ENCODE measurements at regions not wholly inside any gene's neighbourhood (a gene's known extent, or its start where the extent isn't known, plus 50 kb on each side); places are given as distances from the start of the nearest gene placed in this dataset.

GRCh38 chr6:139625081-139625939 lies 250.9 kb upstream of the CITED2 start:
- Histone ChIP-seq H3K9me1 (ENCODE audit: control insufficient read depth, insufficient read depth, low read length) (no peaks in the 10 kb centered on the region), H3K4me3 (no peak overlapping the region), H3K9ac (ENCODE audit: insufficient read depth in 1 of 2, low read depth in 2 of 2, low read length in 2 of 2) (peak overlapping the region; percentile 53 to 64; a peak in 3 of 4 replicates), H3K27ac (ENCODE audit: extremely low read depth, low read depth, low read length) (peak overlapping the region; percentile 81), H3K79me2 (ENCODE audit: control insufficient read depth, insufficient read depth, low read length) (no peaks in the 10 kb centered on the region), H3K9me3 (replicated peaks; ENCODE audit: control insufficient read depth, insufficient read depth, low read depth, low read length) (no peaks in the 10 kb centered on the region), H2AFZ (ENCODE audit: low read depth, low read length) (peak overlapping the region; percentile 95), H3K4me2 (ENCODE audit: insufficient read depth, low read length) (peak overlapping the region; percentile 70), H3K27me3 (ENCODE audit: control insufficient read depth in 2 of 2, insufficient read depth in 2 of 2, low read length in 2 of 2) (no peaks in the 10 kb centered on the region), H3K36me3 (ENCODE audit: control insufficient read depth, insufficient read depth, low read length) (no peaks in the 10 kb centered on the region), H4K20me1 (replicated peaks; ENCODE audit: control insufficient read depth, insufficient read depth, low read length) (no peaks in the 10 kb centered on the region), H3K4me1 (replicated peaks in 1 of 2; ENCODE audit: control insufficient read depth in 2 of 2, insufficient read depth in 2 of 2, low read length in 2 of 2) (peaks cover 8 to 48% of the 10 kb centered on the region in 2 experiments; a peak in 4 of 5 replicates)
- peak; percentile 39 to 71 (median 54) for DNase-seq (ENCODE audit: extremely low read depth in 1 of 4, low spot score in 3 of 4)
- peak; percentile 85 for ATAC-seq
- ChIA-PET CTCF (ENCODE audit: low intra/inter-chr PET ratio) (no interaction called here), POLR2A (interaction anchor here (0.6 to 1.5 kb wide), 6 partner anchors 9 to 251 kb away, joined by 3 to 4 read pairs (median 4); partner anchors contain the start of gene CITED2)
- under 1% methylated on average over 6 of the region's 6 CpGs for WGBS (ENCODE audit: insufficient coverage, low coverage, missing lambda C conversion rate)
- BruUV-seq (replicated peaks), result no TSS peak
- peak; percentile 78 for FAIRE-seq
- intact Hi-C loops (cut with micrococcal nuclease), result no loop called here
- in situ Hi-C loops (cut with MboI), result no loop called here
- no peak for TF ChIP-seq ZFX (CRISPR knock-in tag; IDR thresholded peaks at IDR 0.05)
- no peak for TF ChIP-seq U2AF1 (optimal IDR thresholded peaks at IDR 0.05; ENCODE audit: low read depth, low read length)
- peak; percentile 59; the same call in 1 of the 2 replicates for TF ChIP-seq MECOM (CRISPR knock-in tag; IDR thresholded peaks at IDR 0.05)
- no peak for TF ChIP-seq EZH2 (IDR thresholded peaks at IDR 0.05; ENCODE audit: borderline replicate concordance, low read depth, low read length)
- TF ChIP-seq CBX2 (IDR thresholded peaks at IDR 0.05; ENCODE audit: insufficient read depth, low read length, poor library complexity, severe bottlenecking), result no peak
- TF ChIP-seq MBD2 (IDR thresholded peaks at IDR 0.05; ENCODE audit: borderline replicate concordance, low read depth), result 0 out of 2 replicates have a peak, but pooled peaks have one; percentile 18
- no peak for TF ChIP-seq IRF9 (tag; IDR thresholded peaks at IDR 0.05)
- TF ChIP-seq NR4A1 (CRISPR knock-in tag; IDR thresholded peaks at IDR 0.05), result 0 out of 2 replicates have a peak, but pooled peaks have one; percentile 34
- no peak for TF ChIP-seq NR4A1 (tag; IDR thresholded peaks at IDR 0.05)
- TF ChIP-seq, protein P1, sequence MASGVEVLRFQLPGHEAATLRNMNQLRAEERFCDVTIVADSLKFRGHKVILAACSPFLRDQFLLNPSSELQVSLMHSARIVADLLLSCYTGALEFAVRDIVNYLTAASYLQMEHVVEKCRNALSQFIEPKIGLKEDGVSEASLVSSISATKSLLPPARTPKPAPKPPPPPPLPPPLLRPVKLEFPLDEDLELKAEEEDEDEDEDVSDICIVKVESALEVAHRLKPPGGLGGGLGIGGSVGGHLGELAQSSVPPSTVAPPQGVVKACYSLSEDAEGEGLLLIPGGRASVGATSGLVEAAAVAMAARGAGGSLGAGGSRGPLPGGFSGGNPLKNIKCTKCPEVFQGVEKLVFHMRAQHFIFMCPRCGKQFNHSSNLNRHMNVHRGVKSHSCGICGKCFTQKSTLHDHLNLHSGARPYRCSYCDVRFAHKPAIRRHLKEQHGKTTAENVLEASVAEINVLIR (CRISPR knock-in tag; IDR thresholded peaks at IDR 0.05), result no peak
- TF ChIP-seq KDM1A (IDR thresholded peaks at IDR 0.05), result no peak; a peak in 1 of 4 replicates
- TF ChIP-seq SMARCA5 (IDR thresholded peaks at IDR 0.05), result no peak
- TF ChIP-seq ZNF175 (CRISPR knock-in tag; IDR thresholded peaks at IDR 0.05; ENCODE audit: low read depth), result no peak
- peak; percentile 52 to 83; a peak in 2 of 4 replicates for TF ChIP-seq TBL1XR1 (IDR thresholded peaks at IDR 0.05; ENCODE audit: low read length in 2 of 2)
- no peak for TF ChIP-seq TCFL5 (CRISPR knock-in tag; conservative IDR thresholded peaks at IDR 0.05)
- no peak for TF ChIP-seq NR0B1 (IDR thresholded peaks at IDR 0.05; ENCODE audit: partially characterized antibody)
- no peak for TF ChIP-seq GTF2F1 (IDR thresholded peaks at IDR 0.05; ENCODE audit: low read depth, low read length)
- TF ChIP-seq, protein P2, sequence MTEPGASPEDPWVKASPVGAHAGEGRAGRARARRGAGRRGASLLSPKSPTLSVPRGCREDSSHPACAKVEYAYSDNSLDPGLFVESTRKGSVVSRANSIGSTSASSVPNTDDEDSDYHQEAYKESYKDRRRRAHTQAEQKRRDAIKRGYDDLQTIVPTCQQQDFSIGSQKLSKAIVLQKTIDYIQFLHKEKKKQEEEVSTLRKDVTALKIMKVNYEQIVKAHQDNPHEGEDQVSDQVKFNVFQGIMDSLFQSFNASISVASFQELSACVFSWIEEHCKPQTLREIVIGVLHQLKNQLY (CRISPR knock-in tag; conservative IDR thresholded peaks at IDR 0.05), result no peak

Data from K562 (cell line).